Activated CD8-positive, alpha-beta memory T cell treated with anti-CD3 and anti-CD28 coated beads, Interleukin-2, amount 50 U/mL, for 24 hours (primary cell): ENCODE measurements at regions not wholly inside any gene's neighbourhood (a gene's known extent, or its start where the extent isn't known, plus 50 kb on each side); places are given as distances from the start of the nearest gene placed in this dataset.

Experiments used
- DNase-seq: peaks from one replicate; pipeline ENCODE4 v3.0.0-alpha.2; 2020; ENCODE audit errors: extremely low read depth

DNA sequence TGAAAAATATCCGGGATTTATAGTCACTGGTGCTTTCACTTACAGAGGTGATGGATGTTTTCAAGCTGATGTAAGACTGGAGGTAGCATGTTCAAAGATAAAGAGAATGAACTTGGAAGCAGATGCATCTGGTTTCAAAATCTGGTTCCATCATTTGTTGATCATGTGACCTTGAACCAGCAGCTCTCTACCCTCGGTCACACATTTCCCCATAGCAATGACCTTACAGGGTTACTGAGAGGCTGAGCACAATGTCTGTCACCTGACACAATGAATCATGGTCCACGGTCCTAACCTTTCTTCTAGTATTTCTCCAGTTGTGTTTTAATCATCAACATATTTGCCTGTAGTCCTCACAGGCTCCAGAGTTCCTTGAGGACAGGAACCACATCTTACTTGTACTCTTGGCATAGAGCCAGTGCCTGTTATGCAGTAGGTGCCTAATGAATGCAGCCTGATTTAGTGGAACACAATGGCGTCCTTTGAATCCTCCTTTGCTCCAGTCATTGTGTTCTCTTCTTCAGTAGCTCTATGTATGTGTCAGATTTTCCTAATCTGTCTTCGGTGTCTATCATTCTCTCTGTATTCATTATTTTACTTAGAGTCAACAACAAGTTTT is 667.3 kb downstream of the PTPRU start:
- no peak for DNase-seq

DNA sequence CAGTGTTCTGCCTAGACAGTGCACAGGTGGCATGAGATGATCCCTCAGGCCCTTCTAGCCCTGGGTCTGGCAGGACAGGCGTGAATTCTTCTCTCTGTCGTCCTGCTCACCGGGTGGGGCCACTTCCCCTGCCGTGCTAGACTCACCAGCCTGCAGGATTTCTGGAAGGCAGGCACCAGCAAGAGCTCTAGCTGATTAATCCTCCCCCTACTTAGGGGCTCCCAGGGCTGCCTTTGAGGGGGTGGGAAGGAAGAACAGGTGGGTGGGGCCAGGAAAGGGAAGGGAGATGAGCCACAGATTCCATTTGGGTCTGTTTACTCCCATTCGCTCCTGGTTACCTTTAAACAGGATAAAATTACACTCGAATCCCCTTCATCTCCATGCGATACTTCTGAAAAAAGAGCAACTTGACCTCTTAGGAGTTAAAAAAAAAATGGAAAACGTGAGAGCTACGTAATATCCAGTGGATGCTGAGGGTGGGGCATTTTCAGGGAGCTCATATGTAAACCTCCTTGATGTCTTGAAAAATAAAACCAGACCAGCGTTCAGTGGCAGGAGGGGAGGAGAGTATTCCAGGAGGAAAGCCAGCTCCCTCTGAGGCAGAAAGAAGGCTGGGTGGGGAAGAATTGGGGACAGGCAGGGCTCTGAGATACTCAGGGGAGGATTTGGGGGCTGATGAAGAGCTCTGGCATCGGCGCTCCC is 665.5 kb downstream of the PTPRU start:
- no peak for DNase-seq

DNA sequence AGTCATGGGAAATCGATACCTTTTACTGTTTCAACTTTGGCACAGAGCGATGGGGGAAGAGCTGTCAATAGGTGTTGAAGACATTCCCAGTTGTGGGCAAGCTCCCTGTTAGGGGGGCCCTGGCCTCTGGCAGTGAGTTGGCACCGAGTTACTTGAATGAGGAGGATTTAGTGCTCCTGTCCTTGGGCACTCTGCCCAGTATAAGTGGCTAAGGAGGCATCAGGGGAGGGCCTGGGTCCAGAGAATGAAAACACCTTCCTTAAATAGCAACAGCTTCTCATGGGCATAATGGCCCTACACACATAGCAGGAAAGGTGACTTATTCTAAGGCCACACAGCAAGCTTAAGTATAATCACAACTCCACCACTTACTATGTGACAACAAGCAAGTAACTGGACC is 664.4 kb downstream of the PTPRU start:
- no peak for DNase-seq

DNA sequence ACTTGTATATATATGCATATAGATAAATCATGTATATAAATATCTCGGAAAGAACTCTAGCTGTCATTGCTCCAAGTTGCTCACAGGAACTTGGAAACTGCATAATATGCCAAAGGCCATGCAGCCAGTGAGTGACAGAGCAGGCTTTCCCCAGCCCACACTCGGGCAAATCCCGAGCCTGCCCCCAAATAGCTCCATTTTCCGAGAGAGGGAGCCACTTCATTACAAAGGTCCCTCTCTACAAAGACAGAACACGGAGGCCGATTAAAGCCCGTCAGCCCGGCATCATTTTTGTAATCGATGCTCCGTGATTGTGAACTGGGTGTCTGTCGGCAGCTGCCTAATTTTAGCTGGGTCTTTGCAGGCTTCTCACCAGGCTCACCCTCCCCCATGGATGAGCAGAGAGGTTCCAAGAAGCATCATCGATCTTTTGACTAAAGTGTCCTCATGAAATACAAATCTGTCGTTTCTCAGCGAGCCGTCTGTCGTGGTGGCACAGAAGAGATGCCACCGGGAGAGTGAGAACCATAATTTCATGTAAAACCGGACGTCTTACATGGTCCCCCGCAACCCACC is 663.9 kb downstream of the PTPRU start:
- DNase-seq, result no peak

DNA sequence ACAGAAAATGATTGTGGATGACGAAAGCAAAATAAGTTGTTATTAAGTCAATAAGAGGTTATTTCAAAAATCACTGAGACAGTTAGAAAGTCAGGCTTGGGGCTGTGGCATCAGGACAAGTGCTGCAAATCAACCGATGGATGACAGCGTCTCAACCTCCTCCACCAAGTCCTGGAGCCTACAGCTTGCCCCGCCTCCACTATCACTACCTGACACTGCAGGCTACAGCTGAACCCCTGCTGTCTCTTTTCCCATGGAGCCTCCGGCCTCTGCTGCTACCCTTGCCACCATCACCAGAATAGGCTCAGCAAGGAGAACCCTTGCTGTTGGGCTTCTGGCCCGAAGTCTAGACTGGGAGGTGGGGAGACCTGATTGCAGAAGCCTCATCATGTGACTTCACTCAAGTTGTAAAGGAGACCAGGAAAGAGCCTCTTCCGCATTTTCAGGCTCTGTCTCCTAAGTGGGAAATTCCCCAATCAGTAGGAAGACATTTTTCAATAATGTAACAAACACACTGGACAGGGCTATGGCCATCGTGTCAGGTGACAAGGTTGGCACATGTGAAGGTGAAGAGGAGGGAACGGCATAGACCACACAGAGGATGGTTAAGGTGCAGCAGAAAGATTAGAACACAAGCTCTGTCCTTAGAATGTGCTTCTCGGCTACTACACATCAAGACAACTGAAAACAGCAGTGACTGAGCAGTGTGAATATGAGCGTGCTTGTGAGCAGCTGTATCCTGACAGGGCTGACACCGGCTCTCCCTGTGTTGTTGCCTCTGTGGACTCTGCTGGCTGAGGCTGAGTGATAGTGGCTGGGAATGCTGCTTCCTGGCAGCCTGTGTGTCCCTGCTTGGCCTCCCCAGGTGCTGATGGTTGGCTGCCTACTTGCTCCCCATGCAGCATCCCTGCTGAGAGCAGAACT is 660.7 kb downstream of the PTPRU start:
- DNase-seq, result no peak

DNA sequence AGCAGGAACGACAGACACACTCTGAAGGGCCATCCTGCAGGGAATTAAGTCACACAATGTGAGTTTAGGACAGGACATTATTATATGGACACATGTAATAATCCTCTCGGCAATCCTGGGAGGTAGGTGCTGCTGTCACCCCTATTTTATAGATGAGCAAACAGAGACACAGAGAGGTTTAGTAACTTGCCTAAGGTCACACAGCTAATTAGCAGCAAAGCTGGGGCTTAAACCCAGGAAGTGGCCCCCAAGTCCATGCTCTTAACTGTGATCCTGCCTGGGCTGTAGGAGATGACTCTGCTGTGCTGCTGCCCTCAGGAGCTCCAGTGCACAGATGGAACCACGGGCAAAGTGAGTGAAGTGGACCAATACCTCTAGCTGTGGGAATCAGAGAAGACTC is 660.0 kb downstream of the PTPRU start:
- no peak for DNase-seq

DNA sequence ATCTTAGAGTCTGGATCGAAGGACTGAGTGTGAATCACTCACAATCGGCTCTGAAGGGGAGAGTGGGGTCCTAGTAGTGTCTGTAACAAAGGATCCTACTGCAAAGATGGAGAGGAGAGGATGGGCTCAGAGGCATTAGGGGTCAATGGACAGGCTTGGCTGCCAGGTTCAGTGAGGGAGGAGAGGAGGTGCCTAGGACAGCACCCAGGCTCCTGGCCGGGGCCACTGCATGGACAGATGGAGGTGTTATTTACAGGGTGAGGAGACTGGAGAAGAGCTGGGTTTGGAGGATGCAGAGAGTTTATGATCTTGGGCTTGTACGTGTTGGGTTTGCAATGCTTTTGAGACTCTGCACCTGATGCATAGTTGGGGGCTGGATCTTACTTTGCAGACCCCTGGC is 658.9 kb downstream of the PTPRU start:
- no peak for DNase-seq

DNA sequence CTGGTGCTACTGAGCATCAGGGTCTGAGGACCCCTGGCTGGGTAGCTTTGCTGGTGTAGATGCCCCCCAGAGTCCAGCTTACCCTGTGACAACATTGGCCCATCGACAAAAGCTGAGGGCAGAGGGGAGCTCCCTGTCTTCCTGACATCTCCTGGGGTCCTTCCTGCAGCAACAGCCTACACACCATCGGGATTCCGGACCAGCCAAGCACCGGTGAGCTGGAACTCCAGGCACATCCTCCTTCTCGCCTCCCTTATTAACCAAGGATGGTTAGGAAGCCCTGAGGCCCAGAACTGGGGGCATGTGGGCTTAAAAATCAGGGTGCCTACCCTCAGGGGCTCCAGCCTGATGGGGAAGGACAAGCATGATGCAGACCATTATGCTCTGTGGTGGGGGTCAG is 658.0 kb downstream of the PTPRU start:
- DNase-seq, result no peak

DNA sequence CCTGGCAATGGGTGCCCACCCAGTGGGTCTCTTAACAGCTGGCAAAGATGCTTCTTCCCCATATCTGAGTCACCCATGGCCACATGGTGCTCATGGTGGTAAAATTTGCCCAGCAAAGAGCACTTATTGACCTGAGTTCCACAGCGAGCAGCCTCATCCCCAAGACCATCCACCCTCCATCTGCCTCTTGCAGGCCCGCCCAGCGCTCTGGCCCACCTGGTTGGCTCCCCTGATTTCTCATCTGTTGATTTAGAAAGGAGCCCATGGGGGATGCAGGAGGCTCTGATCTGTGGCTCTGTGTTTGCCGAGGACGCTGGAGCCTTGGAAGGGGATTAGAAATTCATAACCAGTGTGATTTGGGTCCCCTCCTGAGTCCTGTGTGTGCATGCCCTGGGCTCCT is 657.5 kb downstream of the PTPRU start:
- DNase-seq, result no peak

DNA sequence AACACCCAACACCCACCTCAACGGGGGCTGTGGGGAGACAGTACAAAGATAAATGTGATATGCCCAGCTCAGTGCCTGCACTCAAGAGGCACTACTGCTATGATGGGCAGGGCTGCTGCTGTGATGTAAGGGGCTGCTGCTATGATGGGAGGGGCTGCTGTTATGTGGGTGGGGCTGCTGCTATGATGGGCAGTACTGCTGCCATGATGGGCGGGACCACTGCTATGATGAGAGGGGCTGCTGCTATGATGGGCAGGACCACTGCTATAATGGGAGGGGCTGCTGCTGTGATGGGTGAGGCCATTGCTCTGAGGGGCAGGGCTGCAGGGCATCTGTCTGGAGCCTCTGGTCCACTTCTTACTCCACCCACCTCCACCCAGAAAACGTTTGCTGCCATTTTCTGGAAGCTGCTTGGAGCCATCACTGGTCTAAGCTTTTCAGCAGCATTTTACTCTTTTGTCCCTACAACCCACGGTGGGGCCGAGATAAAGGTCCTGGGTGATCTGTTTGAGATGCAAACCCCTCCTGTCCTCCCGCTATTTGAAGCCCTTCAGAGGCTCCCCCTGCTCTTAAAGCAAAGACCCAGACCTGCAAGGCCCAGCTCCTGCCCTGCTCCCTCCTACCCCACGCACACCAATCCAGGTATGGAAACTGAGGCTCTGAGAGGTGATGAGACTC is 656.9 kb downstream of the PTPRU start:
- DNase-seq, result no peak

DNA sequence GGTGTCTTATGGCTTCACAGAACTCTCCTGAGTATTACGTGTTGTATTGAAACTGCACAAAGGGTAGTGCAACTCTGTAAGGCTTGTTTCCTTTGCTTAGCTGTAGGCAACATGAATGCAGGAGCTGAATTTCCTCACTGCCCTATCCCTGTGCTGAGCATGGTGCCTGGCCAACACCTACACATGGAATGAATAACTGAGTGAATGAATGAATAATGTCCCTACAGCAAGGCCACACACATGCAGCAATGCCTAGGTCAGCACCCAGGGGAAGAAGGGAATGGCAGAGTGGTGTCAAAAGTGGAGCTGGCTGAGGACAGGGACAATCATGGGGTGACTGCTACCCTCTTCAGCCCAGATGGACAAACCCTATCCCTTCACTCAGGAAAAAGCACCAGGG is 655.9 kb downstream of the PTPRU start:
- DNase-seq, result no peak

DNA sequence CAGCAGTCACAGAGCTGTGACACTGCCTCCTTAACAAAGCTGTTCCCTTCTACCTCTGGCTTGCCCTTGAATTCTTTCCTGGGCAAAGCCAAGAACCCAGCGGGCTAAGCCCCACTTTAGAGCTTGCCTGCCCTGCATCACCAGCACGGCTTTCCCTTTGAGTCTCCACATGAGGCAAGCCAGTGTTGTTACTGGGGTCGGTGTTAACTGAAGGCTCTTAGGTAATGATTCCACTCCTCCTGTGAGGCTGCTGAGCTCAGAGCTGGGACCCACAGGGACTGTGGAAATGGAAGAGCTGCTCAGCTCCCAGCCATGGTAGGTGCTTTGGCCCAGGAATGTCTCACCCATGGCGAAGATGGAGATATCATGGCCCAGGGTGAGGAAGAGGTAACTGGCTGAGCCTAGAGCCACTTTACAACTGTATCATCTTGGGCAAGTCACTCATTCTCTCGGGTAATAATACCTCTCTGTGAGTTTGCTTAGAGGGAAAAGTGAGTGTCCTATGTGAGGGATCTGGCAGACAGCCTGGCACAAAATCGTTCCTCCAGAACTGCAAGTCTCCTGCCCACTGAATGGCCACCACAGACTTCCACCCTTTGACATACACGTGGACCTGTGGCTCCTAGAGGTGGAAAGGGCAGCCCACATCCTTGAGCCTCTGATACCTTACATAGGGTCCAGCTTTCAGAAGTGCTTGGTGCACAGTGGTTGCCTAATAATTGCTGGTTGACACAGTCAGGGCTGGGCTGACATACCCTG is 654.1 kb downstream of the PTPRU start:
- DNase-seq, result no peak

DNA sequence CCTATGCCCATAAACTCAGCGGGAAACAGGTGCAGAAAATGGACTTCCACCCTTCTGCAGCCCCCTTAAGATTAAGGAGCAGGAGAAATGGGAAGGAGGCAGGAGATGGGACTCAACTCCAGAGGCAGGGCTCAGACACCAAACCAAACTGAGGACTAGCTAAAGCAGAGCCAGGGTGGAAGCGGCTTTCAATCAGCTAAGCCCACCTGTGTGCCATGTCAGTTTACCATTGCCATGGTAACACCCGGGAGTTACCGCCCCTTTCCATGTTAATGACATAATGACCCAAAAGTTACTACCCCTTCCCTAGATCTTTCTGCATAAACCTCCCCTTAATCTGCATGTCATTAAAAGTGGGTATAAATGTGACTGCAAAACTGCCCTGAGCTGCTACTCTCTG is 653.5 kb downstream of the PTPRU start:
- no peak for DNase-seq

DNA sequence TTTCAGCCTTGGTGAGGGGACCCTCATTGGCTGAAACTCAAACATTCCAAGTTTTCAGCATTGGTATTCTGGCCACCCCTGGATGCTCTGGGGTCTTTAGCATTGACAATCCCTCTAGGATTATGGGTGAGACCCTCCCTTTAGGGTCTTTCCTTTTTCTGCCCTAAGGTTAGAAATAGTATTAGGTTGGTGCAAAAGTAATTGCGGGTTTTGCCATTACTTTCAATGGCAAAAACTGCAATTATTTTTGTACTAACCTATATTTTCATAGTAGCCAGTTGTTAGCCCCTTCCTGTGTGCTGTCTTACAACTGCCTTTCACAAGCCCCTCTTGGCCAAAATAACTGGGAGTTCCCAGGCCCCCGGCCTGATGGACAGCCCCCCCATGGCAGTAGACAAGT is 648.4 kb downstream of the PTPRU start:
- no peak for DNase-seq

DNA sequence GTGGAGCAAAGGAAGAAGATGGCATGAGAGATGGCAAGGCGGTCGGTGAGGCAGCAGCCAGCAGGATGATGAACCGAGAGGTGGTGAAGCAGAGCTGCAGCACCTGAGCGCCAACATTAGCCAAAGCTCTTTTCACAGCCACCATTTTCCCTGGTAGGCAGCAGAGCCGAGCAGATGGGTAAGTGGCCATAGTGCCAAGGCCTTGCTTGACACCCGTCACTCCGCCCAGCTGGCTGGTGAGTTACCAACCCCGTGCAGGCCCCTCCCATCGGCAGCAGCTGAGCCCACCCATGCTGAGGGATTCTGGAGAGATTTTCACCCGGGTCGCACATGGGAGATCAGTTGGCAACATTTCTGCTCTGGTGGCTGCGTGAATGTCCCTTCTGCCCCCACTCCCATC is 647.7 kb downstream of the PTPRU start:
- DNase-seq, result no peak

DNA sequence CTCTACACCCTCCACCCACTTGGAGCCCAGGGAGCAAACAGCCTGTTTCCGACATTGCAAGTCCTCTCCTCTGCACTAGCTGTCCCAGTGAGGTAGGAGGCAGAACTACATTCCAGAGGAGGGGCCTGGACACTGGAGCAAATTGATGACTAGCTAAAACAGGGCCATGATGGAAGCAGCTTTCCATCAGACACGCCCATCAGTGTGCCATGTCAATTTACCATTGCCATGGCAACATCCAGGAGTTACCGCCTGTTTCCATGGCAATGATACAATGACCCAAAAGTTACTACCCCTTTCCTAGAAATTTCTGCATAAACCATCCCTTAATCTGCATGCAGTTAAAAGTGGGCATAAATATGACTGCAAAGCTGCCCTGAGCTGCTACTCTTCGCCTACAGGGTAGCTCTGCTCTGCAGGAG is 647.1 kb downstream of the PTPRU start:
- DNase-seq, result no peak

DNA sequence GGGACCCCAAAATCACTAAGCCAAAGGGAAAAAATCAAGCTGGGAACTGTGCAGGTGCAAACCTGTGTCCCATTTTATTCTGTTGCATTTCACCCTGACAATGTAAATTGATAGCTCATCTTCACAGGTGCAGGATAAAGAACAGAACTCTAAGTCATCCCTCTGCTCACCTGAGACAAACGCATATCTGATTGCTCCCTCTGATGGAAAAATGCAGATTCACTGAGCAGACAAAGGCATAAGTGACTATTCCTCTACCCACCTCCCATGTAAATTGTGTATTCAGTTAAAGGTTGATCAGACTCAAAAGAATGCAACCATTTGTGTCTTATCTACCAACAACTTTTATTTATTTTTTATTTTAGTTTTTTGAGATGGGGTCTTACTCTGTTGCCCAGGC is 644.2 kb downstream of the PTPRU start:
- DNase-seq, result no peak

DNA sequence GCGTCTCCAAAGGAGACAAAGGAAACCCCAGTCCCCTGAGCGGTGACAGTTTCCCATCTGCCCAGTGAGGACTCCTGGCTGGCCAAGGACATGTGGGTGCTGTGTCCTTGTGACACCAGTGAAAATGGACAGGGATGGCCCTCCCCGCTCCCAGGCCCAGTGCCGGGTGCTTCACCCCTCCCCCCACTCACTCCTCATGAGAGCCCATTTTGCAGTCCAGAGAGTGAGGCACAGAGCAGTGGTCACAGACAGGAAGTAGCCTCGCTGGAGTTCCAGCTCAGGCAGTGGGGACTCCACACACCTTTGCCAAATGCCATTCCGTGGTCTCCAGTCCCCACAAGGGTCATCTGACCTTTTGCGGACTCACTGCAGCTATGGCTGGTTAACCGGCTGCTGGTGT is 642.9 kb downstream of the PTPRU start:
- DNase-seq, result no peak

DNA sequence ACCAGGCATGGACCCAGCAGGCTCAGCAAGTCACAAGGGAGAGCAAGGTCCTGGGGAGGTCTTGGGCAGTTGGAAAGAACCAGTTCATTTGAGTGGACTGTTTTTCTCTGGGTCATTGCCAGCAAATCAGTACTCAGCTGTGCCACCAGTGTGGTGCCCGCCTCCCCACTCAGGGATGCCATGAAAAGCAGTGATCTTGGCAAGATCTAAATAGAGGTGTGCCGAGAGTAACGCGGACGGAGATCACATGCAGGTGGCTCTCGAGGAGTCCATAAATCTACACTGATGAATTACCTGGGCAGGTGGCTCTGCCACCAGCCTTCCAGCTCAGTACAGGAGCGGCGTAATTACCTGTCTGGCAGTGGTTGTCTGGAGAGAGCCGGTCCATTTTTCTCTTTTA is 642.2 kb downstream of the PTPRU start:
- DNase-seq, result no peak

DNA sequence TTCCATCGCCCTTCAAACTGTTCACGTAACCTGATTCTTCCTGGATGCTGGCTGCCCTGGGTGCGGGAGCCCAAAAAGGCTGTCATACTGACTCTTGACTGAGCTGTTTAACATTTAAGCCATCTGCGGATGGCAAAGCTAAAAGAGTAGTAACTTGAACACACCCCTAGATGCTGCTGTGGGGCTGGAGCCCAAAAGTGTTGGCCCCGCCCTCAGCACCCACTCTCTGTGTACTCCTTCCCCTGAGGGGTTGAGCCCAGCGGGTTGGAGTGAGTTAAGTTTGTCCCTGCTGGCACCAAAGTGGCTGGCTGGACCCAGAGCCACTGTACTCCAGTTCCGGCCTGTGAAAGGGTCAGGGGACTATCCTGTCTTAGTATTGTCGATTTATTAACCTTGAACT is 640.6 kb downstream of the PTPRU start:
- DNase-seq, result no peak

DNA sequence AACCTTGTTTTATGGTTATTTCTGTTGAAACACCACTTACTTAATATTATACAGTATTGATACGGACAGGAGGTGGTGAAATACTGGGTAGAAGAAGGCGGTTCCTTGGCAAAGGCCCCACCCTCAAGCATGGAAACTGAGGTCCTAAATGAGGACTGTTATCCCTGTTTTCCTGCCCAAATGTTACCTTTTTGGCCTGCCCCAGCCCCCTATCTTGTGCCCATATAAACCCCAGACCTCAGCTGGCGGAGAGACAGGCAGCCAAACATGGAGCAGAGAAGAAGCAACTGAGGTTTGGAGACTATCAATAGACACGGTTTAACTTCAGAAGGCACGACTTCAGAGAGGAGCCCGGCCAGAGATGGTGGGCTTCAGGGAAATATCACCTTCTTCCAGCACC is 640.1 kb downstream of the PTPRU start:
- DNase-seq, result no peak
